Stimulated activated CD4-positive, alpha-beta T cell treated with anti-CD3 and anti-CD28 coated beads, Interleukin-1b, Interleukin-23, amount 100 ng/mL, for 1 hour (primary cell): ENCODE measurements at regions not wholly inside any gene's neighbourhood (a gene's known extent, or its start where the extent isn't known, plus 50 kb on each side); places are given as distances from the start of the nearest gene placed in this dataset.

Source experiments
- DNase-seq, 2 donors: peaks; one replicate each; pipeline ENCODE4 v3.0.0-alpha.2; 2020; ENCODE audit warnings: low read depth in 2 of 2

GRCh38 chr2:21392649-21393048 is 268.9 kb downstream of the TDRD15 start:
- DNase-seq = no peak

- no peak for DNase-seq
Observed at GRCh38 chr2:21393173-21393572, 269.4 kb downstream of the TDRD15 start.

GRCh38 chr2:21395366-21395765 is 271.6 kb downstream of the TDRD15 start:
- no peak for DNase-seq

- DNase-seq = no peak
Observed at GRCh38 chr2:21396252-21396651, 272.5 kb downstream of the TDRD15 start.

- no peak for DNase-seq
Observed at GRCh38 chr2:21401022-21401698, 277.4 kb downstream of the TDRD15 start.

GRCh38 chr2:21404137-21404536 is 280.4 kb downstream of the TDRD15 start:
- DNase-seq = no peak

- DNase-seq = no peak
Observed at GRCh38 chr2:21404827-21405625, 281.3 kb downstream of the TDRD15 start.

GRCh38 chr2:21406386-21406785 is 282.6 kb downstream of the TDRD15 start:
- no peak for DNase-seq

GRCh38 chr2:21406911-21407310 is 283.1 kb downstream of the TDRD15 start:
- no peak for DNase-seq

GRCh38 chr2:21407851-21408250 is 284.1 kb downstream of the TDRD15 start:
- DNase-seq = no peak

GRCh38 chr2:21411741-21412140 is 288.0 kb downstream of the TDRD15 start:
- no peak for DNase-seq

- no peak for DNase-seq
Observed at GRCh38 chr2:21412944-21413443, 289.2 kb downstream of the TDRD15 start.

GRCh38 chr2:21415234-21415633 is 291.5 kb downstream of the TDRD15 start:
- DNase-seq = no peak

GRCh38 chr2:21416226-21416625 is 292.5 kb downstream of the TDRD15 start:
- no peak for DNase-seq

- no peak for DNase-seq
Observed at GRCh38 chr2:21418456-21418855, 294.7 kb downstream of the TDRD15 start.

- no peak for DNase-seq
Observed at GRCh38 chr2:21420553-21421335, 297.0 kb downstream of the TDRD15 start.

GRCh38 chr2:21422050-21422449 is 298.3 kb downstream of the TDRD15 start:
- DNase-seq = no peak

- DNase-seq = no peak
Observed at GRCh38 chr2:21422724-21423522, 299.2 kb downstream of the TDRD15 start.

GRCh38 chr2:21423854-21424253 is 300.1 kb downstream of the TDRD15 start:
- no peak for DNase-seq

- no peak for DNase-seq
Observed at GRCh38 chr2:21424375-21424774, 300.6 kb downstream of the TDRD15 start.

- no peak for DNase-seq
Observed at GRCh38 chr2:21427606-21428005, 303.8 kb downstream of the TDRD15 start.

- no peak for DNase-seq
Observed at GRCh38 chr2:21428754-21429153, 305.0 kb downstream of the TDRD15 start.
